ENCODE measurements at regions not wholly inside any gene's neighbourhood (a gene's known extent, or its start where the extent isn't known, plus 50 kb on each side); places are given as distances from the start of the nearest gene placed in this dataset.
"Not testable (repeated sequence)": the region's sequence is repeated elsewhere in the genome, so short reads cannot be mapped to it uniquely, and the experiment has no call there.

DNA sequence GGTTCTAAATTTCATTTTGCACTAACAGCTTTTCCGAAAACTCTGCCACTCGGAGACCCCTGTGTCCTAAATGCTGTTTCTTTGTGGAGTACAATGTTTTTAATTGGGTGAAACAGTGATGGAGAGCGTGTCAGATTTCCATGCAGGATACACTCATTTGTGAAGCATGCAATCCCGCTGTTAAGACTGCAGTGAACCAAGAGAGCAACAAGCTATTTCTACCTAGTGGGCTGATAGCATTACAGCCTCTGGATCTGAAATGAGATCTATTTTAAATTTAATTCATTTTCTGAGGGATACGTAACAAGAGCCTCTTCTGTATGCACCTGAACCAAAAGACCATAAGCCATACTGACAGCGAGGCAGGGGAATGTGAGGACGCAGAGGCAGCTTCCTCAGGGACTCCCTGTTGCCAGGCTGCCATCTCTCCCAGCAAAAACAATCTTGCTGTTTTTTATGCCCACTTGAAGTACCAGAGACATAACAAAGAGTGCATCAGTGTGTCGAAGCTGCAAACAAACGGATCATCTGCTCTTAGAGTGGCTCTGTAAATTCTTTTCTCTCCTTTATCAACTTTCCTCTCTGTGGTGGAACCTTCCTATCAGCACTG lies 199.9 kb upstream of the COX10 start:
- DNase-seq (ENCODE audit: low spot score): no peak

DNA sequence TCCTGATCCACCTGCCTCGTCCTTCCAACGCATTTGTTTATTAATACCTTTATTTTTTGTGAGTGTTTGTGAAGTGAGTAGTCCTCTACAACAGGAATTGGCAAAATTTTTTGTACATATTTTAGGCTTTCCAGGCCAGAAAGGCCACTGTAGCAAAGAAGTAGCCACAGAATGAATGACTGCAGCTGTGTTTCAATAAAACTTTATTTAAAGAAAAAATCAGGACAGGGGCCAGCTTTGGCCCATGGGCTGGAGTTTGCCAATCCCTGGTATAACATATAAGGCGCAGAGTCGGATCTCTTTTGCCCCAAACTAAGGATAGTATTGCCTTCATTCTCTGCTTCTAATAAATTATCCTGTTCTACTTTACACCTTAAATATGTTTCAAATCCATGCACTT lies 198.0 kb upstream of the COX10 start:
- DNase-seq (ENCODE audit: low spot score): no peak

GRCh38 chr17:13874134-13874533 lies 195.2 kb upstream of the COX10 start:
- DNase-seq (ENCODE audit: low spot score): no peak

GRCh38 chr17:13874817-13875216 lies 194.5 kb upstream of the COX10 start:
- no peak for DNase-seq (ENCODE audit: low spot score)

GRCh38 chr17:13879961-13880466 lies 189.3 kb upstream of the COX10 start:
- no peak for DNase-seq (ENCODE audit: low spot score)

- DNase-seq (ENCODE audit: low spot score): no peak
These were observed 185.6 kb upstream of the COX10 start for GRCh38 chr17:13883659-13884058.

- DNase-seq (ENCODE audit: low spot score): no peak
These were observed 185.0 kb upstream of the COX10 start for GRCh38 chr17:13884347-13884746.

- no peak for DNase-seq (ENCODE audit: low spot score)
These were observed 183.8 kb upstream of the COX10 start for GRCh38 chr17:13885550-13885949.

DNA sequence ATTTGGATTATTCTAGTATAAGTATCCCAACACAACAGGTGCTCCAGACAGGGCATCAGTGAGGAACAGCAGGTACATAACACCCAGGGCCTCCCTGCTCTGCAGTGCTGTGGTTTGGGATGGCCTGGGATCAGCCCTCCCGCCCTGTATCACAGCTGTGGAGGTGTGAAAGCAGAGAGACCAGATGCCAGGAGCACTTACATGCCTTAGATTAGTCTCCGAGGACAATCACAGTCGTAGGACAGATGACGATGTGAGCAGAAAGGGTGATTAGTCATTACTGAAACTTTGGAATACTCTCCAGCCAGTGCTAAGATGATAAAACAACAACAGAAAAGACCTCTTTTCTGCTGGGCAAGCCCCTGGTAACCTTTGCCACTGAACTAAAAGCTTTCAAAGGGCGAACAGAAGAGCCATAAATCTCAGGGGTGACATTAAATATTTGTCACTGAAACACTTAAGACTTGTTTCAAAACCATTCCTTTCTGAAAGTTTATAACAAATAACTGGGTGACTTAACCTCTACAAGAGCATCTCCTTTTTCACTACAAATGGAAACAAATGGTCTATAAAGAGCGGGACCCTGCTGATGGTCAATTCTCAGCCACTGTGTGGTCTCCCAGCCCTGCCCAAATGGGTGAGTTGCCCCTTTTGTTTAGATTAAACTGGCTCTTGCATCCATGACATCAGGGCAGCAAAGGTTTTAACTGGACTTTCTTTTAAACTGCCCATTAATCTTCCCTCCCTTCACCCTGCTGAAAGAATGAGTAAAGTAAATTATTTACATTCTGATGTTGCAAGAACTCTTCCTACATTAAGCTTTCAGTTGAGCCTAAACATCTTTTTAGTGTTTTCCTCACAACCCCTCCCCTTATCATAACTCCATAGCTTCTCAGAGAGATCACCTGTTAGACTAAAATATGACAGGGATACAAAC lies 183.1 kb upstream of the COX10 start:
- no peak for DNase-seq (ENCODE audit: low spot score)

DNA sequence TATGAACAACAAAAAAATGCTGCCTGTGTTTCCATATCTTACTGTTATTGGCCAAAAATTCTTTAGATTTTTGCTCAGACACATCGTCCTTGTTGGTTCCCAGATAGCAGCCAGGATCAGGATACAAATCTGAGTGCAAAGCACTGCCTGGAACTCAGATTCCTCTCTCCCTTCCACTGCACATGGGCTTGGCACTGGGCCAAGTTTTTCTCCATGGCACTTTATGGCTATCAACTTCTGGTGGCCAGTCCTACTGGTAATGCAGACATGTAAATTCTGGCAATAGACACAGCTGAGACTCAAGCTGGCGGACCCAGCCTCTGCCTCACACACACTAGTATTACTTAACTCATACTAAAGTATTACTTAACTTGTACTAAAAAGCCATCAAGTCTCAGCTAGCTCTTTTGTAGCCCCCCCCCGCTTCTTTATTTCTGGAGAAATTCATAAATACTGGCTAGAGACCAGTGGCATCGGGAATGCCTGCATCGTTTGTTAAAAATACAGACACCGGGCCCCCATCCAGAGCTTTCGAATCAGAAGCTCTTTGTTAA lies 181.2 kb upstream of the COX10 start:
- DNase-seq (ENCODE audit: low spot score): no peak

- not testable (repeated sequence) for DNase-seq (ENCODE audit: low spot score)
These were observed 160.3 kb upstream of the COX10 start for GRCh38 chr17:13908971-13909370.

DNA sequence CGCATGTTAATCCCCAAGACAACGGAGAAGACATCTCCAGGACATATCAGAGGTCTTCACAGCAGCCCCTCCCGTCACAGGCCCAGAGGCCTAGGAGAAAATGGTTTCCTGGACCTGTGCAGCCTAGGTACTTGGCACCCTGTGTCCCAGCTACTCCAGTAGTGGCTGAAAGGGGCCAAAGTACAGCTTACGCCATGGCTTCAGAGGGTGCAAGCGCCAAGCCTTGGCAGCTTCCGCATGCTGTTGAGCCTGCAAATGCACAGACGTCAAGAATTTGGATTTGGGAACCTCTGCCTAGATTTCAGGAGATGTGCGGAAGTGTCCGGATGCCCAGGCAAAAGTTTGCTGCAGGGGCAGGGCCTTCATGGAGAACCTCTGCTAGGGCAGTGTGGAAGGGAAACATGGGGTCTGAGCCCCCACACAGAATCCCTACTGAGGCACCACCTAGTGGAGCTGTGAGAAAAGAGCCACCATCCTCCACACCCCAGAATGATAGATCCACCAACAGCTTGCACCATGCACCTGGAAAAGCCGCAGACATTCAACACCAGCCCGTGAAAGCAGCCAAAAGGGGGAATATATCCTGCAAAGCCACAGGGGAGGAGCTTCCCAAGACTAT lies 159.3 kb upstream of the COX10 start:
- DNase-seq (ENCODE audit: low spot score): no peak

DNA sequence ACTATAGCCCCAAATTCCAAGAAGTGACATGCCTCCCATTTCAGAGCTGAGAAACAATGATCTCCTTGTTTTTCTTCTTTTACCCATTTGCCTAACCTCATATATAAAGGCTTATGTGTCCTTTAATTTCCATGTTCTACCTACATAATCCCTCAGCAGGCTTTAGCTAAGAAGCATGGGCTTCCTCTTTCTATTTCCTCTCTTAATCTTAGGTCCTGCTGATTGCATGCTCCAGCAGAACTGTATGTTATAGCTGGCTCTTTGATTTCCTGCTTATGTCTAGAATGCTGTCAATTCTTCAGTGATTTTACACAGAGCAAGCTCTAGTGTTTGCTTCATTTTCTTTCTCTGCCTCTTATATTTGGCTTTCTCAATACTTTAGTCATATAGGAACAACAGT lies 151.7 kb upstream of the COX10 start:
- no peak for DNase-seq (ENCODE audit: low spot score)

DNA sequence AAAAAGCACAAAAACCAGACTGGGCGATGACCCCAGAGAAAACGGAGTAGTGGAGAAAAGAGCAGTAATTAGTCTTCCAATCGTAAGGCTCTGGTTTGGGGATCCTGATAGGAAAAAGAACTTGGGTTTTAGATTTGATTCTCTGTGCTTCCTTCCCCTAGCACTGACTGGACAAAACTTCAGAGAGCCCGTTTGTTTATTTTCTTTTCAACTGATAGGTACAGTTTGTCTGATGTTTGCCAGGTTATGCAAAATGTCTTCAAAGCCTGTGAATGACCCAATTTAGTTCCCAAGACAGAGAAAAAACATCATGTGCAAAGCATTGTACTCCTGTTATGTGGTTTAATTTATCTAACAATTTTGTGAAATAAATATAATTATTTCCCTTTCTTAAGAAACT lies 151.1 kb upstream of the COX10 start:
- no peak for DNase-seq (ENCODE audit: low spot score)

GRCh38 chr17:13919818-13920217 lies 149.5 kb upstream of the COX10 start:
- no peak for DNase-seq (ENCODE audit: low spot score)

- DNase-seq (ENCODE audit: low spot score): no peak
These were observed 148.9 kb upstream of the COX10 start for GRCh38 chr17:13920413-13920812.

DNA sequence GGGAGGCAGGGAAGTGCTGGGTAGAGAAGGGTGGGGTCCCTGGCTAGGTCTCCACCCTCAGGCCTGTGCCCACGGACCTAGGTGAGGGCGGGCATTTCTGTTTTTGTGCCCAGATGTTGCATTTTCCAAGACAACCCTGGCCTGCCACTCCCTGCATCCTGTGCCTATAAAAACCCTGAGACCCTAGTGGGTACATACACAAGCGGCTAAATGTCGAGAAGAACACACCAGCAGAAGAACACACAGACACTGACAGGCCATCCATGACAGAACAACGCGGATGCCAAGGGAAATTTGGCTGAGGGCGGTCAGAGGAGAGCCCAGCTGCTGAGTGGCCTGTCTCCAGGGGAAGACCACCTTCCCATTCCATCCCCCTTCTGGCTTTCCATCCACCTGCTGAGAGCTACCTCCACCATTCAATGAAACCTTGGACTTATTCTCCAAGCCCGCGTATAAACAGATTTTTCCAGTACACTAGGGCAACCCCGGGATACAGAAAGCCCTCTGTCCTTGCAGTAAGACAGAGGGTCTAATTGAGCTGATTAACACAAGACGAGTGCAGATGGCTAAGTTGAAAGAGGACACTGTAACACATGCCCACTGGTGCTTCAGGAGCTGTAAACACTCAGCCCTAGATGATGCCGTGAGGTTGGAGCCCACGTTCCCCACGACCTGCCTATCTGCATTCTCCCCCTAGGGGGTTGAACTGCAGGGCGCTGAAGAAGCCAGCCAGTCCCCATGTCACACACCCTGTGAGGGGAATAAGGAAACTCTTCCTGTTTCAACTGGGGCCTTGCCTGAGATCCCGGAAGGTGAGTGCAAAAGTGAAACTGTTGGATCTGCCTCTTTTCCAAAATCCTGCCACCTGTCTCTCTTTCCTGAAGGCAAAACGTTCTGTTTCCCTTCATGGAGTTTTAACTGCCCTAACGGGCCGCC lies 147.2 kb upstream of the COX10 start:
- DNase-seq (ENCODE audit: low spot score): no peak

- no peak for DNase-seq (ENCODE audit: low spot score)
These were observed 146.4 kb upstream of the COX10 start for GRCh38 chr17:13922885-13923284.

- no peak for DNase-seq (ENCODE audit: low spot score)
These were observed 143.7 kb upstream of the COX10 start for GRCh38 chr17:13925579-13925978.

GRCh38 chr17:13931111-13931526 lies 138.2 kb upstream of the COX10 start:
- no peak for DNase-seq (ENCODE audit: low spot score)

- no peak for DNase-seq (ENCODE audit: low spot score)
These were observed 137.4 kb upstream of the COX10 start for GRCh38 chr17:13931800-13932460.

Measured in hepatic stellate cell (primary cell).